ENCODE measurements at regions not wholly inside any gene's neighbourhood (a gene's known extent, or its start where the extent isn't known, plus 50 kb on each side); places are given as distances from the start of the nearest gene placed in this dataset.
A peak's percentile ranks its signal among the peaks of the same experiment; 100 is the strongest.
"Not testable (repeated sequence)": the region's sequence is repeated elsewhere in the genome, so short reads cannot be mapped to it uniquely, and the experiment has no call there.

DNA sequence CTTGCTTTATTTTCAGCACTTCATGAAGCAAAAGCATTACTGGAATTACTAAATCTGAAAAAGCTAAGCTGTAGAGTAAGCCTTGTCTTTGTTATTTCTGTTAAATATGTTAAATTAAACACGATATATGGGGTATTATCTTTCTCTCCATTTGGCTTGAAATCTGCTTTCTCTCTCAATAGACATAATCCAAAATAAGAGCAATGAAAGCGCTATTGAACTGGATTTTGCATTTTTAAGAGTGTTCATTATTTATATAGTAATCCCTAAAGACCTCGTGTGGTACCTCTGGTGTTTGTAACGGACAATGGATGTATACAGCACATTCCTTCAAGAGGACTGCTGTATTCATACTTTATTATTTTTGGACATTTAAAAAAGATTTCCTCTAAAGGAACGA lies 91.5 kb upstream of the KCNE2 start:
- DNase-seq, result no peak

DNA sequence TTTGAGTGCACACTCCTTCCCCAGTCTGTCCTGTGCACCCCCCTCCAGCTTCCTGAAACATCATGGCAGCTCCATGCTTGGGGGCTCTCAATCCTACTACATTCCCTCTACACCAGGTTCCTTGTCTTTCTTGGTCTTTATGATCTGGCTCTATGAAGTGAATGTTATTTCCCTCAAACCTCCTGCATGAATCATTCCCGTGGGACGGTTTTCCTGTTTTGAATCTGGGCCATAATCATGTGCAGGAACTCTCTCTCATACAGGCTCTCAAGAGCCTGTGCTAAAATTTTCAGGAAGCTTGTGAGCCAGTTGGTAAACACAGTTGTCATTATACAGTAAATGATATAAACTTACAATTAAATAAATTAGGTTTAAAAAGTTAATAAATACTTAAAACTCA lies 89.8 kb upstream of the KCNE2 start:
- DNase-seq, result peak in 1 of 2 donors; percentile 41

DNA sequence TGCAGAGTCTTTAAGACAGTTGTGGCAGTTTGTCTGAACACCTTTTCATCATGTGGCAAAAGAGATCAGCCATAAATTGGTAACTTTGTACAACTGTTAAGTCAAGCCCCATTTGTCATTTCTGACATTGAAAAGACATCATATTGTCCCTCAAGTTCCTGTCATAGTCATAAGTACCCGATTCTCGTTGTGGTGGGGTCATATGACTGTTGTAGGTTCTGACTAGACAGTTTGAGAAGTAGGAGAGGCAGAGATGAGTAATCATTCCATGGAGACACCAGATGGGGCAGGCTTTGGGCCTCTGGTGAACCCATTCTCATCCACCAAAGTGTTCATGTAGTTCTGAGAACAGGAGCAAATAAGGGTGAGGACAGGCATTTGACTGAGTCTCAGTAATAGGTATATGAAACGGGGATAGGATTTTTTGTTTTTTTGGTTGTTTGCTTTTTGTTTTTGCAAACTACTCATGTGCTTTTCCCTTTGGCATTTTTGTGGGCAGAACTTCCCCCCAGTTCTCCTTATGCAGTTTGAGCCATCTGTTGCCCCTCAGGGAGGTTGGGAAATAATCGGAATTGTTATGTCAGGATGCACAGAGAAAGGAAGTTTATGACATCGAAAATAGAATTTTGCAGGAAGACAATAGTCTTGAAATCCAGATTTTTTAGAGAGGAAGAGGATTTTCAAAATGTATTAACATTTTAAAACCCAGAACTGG lies 86.9 kb upstream of the KCNE2 start:
- DNase-seq, result peak; percentile 63 to 75

GRCh38 chr21:34278451-34278850 lies 85.4 kb upstream of the KCNE2 start:
- no peak for DNase-seq

- DNase-seq, result no peak
These were observed 84.5 kb upstream of the KCNE2 start for GRCh38 chr21:34279285-34279684.

GRCh38 chr21:34279883-34280282 lies 83.9 kb upstream of the KCNE2 start:
- no peak for DNase-seq

DNA sequence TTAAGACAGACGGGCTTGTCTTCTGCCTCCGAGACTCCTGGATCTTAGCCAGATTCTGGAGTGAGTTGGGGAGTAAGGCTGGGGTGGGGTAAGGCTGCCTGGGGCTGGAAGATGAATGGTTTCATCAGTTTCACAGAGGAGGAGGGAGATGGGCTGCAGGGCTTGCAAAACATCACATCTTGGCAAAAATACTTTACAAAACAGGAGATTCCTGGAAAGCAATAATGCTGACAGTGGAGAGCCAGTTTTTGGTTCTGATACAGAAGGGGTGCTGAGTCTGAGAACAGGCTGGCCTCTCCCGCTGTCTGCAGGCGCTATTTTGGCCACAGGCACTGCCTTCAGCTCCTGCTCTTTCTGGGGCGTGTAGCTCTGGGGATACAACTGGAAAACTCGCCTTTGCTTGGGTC lies 83.4 kb upstream of the KCNE2 start:
- DNase-seq, result no peak

DNA sequence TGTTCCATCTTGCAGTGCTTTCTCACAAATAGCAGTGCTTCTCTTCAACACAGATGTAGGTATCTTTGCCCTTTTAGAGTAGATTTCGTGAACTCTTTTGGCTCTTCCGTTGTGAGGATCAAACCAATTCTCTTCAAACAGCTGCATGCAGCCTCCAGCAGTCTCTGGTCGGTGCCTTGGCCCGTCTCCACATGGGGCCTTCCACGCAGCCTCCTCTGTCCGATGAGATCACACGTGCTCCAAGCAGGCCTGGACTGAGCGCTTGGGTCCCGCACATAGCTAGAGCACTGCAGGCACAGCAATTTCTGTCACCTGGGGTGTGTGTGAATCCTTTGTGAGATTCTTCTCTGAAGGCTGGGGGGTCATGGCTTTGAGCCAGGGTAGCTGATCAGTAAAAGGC lies 82.8 kb upstream of the KCNE2 start:
- DNase-seq, result no peak

DNA sequence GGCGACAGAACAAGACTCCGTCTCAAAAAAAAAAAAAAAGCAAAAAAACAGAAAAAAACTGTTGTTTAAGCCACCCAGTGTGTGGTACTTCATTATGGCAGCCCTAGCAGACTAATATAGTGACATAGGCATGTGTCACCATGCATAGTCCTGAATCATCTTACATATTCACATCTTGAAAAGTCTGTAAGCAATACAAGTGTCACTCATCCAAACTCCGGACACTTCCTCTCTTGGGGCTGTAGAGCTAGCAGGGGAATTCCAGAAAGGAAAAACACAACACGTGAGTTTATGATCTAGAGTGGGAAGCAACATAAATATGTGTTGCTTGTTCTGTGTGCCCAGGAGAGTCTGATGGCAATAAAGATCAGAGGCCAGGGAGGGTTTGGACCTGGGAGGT lies 81.6 kb upstream of the KCNE2 start:
- peak; percentile 55 to 80 for DNase-seq

GRCh38 chr21:34284666-34285065 lies 79.1 kb upstream of the KCNE2 start:
- no peak for DNase-seq

DNA sequence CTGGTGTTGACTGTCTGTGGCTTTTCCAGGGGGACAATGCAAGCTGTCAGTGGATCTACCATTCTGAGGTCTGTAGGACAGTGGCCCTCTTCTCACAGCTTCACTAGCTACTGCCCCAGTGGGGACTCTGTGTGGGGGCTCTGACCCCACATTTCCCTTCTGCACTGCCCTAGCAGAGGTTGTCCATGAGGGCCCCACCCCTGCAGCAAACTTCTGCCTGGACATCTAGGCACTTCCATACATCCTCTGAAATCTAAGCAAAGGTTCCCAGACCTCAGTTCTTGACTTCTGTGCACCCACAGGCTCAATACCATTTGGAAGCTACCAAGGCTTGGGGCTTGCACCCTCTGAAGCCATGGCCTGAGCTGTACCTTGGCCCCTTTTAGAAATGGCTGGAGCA lies 75.8 kb upstream of the KCNE2 start:
- not testable (repeated sequence) for DNase-seq

DNA sequence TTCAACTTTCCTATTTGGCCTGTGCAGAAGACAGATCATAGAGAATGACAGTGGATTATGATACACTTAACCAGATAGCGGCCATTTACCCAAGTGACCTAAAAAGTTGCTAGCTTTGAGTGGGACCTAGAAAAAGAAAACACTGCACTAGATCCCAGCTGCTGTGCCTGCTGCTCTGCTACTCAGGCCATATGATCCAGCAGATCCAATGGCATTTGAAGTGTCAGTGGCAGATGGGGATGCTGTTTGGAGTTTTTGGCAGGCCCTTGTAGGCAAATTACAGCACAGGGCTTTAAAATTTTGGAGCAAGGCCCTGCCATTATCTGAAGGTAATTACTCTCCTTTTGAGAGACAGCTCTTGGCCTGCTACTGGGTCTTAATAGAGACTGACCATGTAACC lies 74.0 kb upstream of the KCNE2 start:
- no peak for DNase-seq

- DNase-seq, result no peak
These were observed 66.9 kb upstream of the KCNE2 start for GRCh38 chr21:34296878-34297277.

DNA sequence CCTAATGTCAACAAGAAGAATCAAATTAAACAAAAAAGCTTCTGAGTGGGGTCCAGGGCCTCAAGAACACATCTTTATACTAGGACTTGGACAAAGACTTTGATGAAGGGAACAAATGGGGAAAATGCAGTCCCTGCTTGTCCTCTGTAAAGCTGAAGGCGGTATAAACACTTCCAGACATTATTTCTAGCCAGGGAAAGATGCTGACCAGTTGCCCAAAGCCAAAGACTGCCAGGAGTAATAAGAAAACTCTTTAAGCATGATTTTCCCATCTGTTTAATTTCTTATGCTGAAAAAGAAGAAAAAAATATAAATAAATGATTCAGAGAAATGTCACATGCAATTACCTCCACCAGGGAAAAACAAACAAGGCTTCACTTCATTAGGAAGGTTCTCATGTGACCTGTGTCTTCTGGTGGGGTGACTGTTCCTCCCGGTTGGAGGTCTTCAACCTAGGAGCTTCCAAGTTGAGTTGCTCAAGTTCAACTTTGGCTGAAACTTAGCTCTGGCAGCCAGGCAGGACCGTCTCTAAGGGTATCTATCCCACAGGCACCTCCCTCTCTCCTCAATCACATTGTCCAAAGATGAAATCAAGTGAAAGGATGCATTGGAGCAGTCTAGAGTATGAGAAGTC lies 65.2 kb upstream of the KCNE2 start:
- DNase-seq, result no peak

DNA sequence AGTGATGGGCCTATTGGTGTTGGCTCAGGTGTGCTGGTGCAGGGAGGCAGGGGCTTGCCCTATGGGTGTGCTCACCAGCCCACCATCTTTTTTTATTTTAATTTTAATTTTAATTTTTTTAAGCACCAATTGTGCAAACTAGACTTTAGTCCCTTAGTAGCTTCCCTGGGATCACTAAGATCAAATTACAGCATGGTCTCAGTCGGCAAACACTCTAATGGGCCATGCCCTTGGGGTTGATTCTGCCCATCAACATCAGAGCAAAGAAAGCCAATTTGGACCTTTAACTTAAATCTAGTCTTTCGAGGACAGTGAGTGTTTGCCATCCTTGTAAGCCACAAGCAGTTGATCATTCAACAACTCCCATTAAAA lies 64.7 kb upstream of the KCNE2 start:
- no peak for DNase-seq

DNA sequence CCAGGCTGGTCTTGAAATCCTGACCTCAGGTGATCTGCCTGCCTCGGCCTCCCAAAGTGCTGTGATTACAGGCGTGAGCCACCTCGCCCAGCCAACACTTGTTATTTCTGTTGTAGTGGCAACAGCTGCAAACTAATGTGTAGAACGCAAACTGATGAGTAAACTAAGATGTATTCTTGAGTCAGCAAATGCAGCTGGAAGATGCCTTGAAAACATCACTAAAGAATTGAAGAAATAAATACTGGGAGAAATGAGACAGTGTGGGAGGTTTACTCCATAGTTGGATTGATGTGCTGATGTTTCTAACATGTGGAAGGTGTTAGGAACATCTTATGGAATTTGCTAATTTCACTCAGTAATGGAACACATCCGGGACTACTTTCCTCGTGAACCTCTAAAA lies 61.3 kb upstream of the KCNE2 start:
- no peak for DNase-seq

GRCh38 chr21:34305605-34306604 lies 57.9 kb upstream of the KCNE2 start:
- no peak for DNase-seq

DNA sequence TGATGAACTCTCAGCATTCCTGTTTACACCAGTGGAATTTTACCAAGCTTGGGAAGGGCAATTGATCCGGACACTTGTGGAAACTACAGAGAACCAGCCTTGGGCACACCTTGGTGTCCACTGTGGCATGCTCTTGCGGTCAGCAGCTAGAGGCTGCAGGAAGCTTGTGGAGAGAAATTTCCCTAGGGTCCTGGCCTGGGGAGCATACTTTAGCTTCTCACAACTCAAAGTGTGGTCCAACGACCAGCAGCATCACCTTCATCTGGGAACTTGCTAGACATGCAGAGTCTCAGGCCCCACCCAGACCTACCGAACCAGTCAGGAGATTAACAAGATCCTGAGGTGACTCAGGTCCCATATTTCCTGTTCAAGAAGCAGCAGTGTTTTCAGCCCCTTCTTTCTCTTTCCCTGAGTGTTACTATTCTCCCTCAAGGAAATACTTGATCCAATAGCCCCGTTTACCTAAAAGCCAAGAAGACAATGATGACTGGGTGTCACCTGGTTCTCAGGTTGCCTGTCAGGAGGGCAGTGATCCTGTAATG lies 55.7 kb upstream of the KCNE2 start:
- no peak for DNase-seq

- DNase-seq, result no peak
These were observed 52.1 kb upstream of the KCNE2 start for GRCh38 chr21:34311561-34312330.

- DNase-seq, result no peak
These were observed 50.7 kb upstream of the KCNE2 start for GRCh38 chr21:34313116-34313515.

Data from inflammatory macrophage (primary cell).